ENCODE measurements at regions not wholly inside any gene's neighbourhood (a gene's known extent, or its start where the extent isn't known, plus 50 kb on each side); places are given as distances from the start of the nearest gene placed in this dataset.

DNA sequence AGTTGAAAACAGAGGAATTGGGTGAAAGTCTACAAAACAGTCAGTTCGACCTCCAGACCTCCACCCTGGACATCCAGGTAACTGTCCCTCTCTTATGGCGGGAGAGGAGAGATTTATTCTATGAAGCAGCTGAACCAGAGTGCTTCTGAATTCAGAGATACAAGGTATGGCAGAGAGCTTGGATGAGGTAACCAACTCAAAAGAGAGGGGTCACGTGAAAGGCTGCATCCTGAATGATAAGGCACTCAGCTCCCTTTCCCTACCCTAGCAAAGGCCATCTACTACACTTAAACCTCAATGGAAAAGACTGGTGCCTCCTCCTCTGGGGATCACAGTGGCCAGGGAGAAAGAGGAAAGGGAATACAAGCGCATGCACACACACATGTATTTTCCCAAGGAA, 88.4 kb upstream of the KCNA3 start:
- FAIRE-seq (no peak), DNase-seq (ENCODE audit: insufficient read length) (no peak)
- TF ChIP-seq TAF1 (IDR thresholded peaks at IDR 0.05; ENCODE audit: borderline replicate concordance, low read depth, low read length) (no peak), POLR2AphosphoS5 (IDR thresholded peaks at IDR 0.05; ENCODE audit: low read depth, low read length) (no peak), POLR2A (IDR thresholded peaks at IDR 0.05; ENCODE audit: low read depth, low read length) (no peak)

DNA sequence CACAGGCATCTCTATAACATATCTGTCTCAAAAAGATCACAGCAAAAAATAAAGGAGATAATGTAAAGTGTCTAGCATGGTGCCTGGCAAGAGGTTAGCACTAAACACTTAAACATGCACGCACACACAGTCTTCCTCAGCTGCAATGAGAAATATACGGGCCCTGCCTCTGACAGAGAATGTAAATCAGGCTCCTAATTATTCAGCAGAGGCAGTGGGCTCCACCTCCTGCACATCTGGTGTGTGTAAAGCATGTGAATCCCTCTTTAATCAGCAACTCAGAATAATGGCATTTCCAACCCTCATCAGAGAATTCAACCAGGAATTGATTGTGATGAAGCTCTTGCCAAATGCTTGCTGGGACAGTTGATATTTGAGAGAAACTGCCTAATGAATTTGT, 85.6 kb upstream of the KCNA3 start:
- TF ChIP-seq POLR2AphosphoS5 (IDR thresholded peaks at IDR 0.05; ENCODE audit: low read depth, low read length) (no peak), TAF1 (IDR thresholded peaks at IDR 0.05; ENCODE audit: borderline replicate concordance, low read depth, low read length) (no peak), POLR2A (IDR thresholded peaks at IDR 0.05; ENCODE audit: low read depth, low read length) (no peak)
- DNase-seq (ENCODE audit: insufficient read length): no peak
- no peak for FAIRE-seq

DNA sequence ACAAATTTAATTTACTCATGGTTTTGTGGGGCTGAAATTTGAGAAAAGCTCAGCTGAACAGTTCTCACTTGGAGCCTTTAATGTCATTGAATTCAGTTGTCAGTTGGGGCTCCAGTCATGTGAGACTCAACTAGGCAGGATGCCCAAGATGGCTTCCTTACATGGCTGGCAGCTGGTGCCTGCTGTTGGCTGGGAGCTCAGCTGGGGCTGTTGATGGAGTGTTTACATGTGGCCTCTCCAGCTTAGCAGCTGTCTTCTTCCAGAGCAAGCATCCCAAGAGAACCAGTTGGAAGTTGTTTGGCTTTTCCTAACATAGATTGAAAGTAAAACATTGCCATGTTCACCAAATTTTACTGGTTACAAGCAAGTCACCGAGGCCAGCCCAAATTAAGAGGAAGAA, 81.8 kb upstream of the KCNA3 start:
- TF ChIP-seq POLR2A (IDR thresholded peaks at IDR 0.05; ENCODE audit: low read depth, low read length) (no peak), TAF1 (IDR thresholded peaks at IDR 0.05; ENCODE audit: borderline replicate concordance, low read depth, low read length) (no peak), POLR2AphosphoS5 (IDR thresholded peaks at IDR 0.05; ENCODE audit: low read depth, low read length) (no peak)
- no peak for DNase-seq (ENCODE audit: insufficient read length)
- no peak for FAIRE-seq

DNA sequence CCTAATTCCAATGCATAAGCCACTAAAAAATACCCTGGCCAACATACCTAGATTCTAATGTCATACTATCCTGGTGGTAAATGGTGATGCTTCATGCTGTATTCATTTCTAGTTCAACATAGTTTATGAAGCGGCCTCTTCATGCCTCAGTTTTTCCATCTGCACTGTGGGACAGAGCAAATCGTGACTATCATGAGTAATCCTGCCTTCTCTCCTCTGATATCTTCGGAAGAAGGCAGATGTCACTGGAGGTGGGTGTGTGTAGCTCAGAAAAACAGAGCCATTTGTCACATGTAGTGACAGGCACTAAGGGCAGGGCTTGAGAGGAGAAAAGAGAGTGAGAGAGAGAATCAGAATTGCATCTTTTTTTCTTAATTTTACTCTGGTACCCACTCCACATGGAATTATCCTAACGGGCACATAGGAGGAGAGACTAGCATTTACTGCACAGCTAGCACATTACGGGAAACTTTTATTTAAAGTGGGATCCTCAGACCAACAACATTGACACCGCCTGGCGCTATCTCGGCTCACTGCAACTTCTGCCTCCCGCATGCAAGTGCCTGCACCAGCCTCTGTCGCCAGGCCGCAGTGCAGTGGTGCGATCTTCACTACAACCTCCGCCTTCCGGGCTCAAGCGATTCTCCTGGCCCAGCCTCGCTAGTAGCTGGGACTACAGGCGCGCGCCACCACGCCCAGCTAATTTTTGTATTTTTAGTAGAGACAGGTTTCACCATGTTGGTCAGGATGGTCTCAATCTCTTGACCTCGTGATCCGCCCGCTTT, 78.4 kb upstream of the KCNA3 start:
- TF ChIP-seq POLR2AphosphoS5 (IDR thresholded peaks at IDR 0.05; ENCODE audit: low read depth, low read length) (no peak), POLR2A (IDR thresholded peaks at IDR 0.05; ENCODE audit: low read depth, low read length) (no peak), TAF1 (IDR thresholded peaks at IDR 0.05; ENCODE audit: borderline replicate concordance, low read depth, low read length) (no peak)
- DNase-seq (ENCODE audit: insufficient read length): no peak
- FAIRE-seq: no peak

DNA sequence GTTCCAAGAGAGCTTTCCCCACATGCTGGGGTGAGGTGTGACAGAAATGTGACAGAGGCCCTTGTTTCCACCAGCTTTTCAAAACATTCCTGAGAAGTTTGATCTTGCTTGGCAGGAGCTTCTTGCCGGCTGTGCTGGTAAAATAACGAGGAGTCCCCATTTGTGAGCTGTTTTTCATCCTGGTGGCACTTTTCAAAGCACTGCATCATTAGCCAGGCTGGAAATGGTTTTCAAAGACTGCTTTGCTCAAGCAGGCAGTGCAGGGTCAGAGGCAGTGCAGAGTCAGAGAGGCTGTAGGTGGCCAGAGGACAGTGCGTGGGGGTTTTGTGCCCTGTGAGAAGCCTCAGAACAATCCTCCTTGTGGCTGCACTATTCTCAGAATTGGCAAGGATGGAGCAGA, 75.8 kb upstream of the KCNA3 start:
- TF ChIP-seq TAF1 (IDR thresholded peaks at IDR 0.05; ENCODE audit: borderline replicate concordance, low read depth, low read length): no peak
- TF ChIP-seq POLR2AphosphoS5 (IDR thresholded peaks at IDR 0.05; ENCODE audit: low read depth, low read length): no peak
- TF ChIP-seq POLR2A (IDR thresholded peaks at IDR 0.05; ENCODE audit: low read depth, low read length): no peak
- FAIRE-seq: no peak
- DNase-seq (ENCODE audit: insufficient read length): no peak

DNA sequence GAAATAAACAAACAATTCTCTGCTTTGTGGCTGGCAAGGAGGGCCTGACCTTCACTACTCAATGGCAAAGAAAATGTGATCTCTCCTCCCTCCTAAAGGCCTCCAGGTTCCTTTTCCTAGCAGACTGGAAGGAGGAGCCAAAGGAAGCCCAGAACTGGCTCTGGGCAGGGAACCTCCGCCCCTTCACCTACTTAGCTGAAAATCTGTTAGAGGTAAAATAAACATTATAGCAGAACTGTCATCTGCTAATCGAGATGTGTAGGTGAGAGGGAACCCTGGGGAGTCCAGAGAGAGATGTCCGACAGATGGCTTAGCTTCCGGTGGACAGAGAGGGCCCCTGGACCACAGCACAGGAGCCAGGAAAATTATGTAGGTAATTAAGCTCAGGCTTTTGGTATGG, 75.2 kb upstream of the KCNA3 start:
- TF ChIP-seq POLR2AphosphoS5 (IDR thresholded peaks at IDR 0.05; ENCODE audit: low read depth, low read length) (no peak), POLR2A (IDR thresholded peaks at IDR 0.05; ENCODE audit: low read depth, low read length) (no peak), TAF1 (IDR thresholded peaks at IDR 0.05; ENCODE audit: borderline replicate concordance, low read depth, low read length) (no peak)
- DNase-seq (ENCODE audit: insufficient read length) (no peak), FAIRE-seq (no peak)

DNA sequence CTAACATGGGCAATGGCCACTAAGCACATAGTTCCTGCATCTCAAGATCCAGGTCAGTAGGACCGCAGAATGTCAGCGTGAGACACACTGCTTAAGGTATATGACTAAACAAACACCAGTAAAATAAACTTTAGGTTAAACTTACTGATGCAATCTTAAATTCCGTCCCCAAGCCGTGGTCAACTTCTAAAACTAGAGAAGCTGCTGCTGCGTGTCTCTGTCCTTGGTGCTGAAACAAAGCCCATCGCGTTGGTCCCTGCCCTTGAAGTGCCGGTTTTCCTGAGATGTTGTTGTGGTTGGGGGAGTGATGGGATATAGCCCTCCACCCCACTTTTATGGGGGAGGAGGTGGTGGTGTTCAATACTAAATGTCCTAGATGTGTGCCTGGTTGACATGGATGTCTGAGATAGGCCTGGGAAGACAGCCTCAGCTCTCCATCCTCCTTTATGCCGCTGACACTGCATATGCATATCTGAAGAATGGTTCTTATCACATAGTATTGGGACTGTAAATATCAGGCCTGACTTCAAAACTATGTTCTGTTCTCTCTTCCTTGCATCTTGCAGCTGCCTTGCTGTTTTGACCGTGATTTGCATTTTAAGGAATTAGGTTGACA, 72.0 kb upstream of the KCNA3 start:
- TF ChIP-seq POLR2A (IDR thresholded peaks at IDR 0.05; ENCODE audit: low read depth, low read length) (no peak), TAF1 (IDR thresholded peaks at IDR 0.05; ENCODE audit: borderline replicate concordance, low read depth, low read length) (no peak), POLR2AphosphoS5 (IDR thresholded peaks at IDR 0.05; ENCODE audit: low read depth, low read length) (no peak)
- DNase-seq (ENCODE audit: insufficient read length) (no peak), FAIRE-seq (peak; percentile 81)

DNA sequence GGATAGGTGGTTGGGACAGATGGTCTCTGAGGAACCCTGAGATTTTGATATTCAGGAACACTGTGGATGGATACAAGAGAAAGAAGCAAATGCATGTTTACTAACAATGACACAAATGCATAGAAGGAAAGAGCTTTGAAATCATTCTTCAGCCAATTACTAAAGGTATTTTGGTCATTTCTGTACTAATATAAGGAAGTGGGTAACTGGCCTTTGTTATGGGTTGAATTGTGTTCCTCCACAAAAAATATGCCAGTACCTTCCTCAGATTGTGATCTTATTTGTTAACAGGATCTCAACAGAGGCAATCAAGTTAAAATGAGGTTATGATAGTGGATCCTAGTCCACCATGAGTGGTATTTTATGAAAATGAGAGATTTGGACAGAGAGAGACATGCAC, 68.7 kb upstream of the KCNA3 start:
- FAIRE-seq (no peak), DNase-seq (ENCODE audit: insufficient read length) (no peak)
- TF ChIP-seq TAF1 (IDR thresholded peaks at IDR 0.05; ENCODE audit: borderline replicate concordance, low read depth, low read length) (no peak), POLR2AphosphoS5 (IDR thresholded peaks at IDR 0.05; ENCODE audit: low read depth, low read length) (no peak)

DNA sequence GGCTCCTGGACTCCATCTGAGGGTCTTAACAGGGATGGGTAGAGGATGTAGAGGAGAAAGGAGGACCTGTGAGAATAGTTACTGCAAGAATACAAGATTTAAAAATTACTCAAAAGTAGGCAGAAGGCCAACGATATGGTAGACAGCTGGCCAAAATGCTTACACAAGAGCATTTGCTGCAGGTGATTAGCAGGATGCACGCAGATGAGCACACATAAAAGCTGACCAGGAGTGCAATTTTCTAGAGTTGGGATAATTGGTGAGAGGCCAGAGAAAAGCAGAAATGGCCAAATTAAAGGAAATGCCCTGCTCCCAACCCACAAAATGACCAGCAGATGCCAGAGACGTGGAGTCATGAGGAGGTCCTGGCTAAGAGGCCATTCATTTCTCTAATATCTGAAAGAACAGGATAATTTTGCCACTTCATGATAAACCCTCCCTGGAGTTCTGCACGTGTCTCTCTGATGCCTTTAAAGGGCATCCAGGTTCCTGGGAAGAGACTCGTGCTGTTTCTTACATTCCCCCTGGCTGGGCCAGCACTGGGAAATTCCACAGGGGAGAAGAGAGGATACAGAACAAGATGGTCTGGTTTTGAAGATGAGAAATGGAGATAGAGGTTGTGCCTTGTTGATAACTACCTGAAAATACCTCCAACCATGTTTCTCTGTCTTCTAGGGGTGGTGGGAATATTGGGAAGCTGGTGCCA, 62.3 kb upstream of the KCNA3 start:
- no peak for DNase-seq (ENCODE audit: insufficient read length)
- TF ChIP-seq POLR2AphosphoS5 (IDR thresholded peaks at IDR 0.05; ENCODE audit: low read depth, low read length) (no peak), POLR2A (IDR thresholded peaks at IDR 0.05; ENCODE audit: low read depth, low read length) (no peak), TAF1 (IDR thresholded peaks at IDR 0.05; ENCODE audit: borderline replicate concordance, low read depth, low read length) (no peak)
- no peak for FAIRE-seq

DNA sequence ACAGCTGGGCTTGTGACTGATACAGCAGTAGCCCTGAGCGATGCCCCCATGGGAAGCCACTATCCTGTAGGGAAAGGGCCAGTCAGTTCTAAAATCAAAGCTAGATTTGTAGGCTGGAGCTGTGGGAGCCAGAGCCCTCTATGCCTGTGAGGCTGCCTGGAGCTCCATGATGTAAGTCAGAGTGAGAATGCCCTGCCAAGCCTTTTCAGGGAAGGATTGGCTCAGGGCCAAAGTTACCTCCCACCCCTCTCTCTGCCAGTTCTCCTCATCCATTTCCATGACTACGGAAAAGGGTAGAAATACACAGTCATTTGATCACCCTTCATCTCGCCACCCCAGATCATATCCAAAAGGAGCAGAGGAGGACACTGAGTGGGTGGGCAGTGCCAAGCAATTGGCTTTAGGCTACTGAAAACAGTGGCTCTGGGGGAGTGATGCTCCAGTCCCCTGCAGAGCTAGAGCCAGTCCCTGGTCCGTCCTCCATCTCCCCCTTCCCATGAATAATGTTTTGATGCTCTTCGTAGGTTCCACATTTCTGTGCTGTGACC, 59.5 kb upstream of the KCNA3 start:
- no peak for DNase-seq (ENCODE audit: insufficient read length)
- no peak for FAIRE-seq
- no peak for TF ChIP-seq TAF1 (IDR thresholded peaks at IDR 0.05; ENCODE audit: borderline replicate concordance, low read depth, low read length)
- TF ChIP-seq POLR2AphosphoS5 (IDR thresholded peaks at IDR 0.05; ENCODE audit: low read depth, low read length): no peak
- TF ChIP-seq POLR2A (IDR thresholded peaks at IDR 0.05; ENCODE audit: low read depth, low read length): no peak

DNA sequence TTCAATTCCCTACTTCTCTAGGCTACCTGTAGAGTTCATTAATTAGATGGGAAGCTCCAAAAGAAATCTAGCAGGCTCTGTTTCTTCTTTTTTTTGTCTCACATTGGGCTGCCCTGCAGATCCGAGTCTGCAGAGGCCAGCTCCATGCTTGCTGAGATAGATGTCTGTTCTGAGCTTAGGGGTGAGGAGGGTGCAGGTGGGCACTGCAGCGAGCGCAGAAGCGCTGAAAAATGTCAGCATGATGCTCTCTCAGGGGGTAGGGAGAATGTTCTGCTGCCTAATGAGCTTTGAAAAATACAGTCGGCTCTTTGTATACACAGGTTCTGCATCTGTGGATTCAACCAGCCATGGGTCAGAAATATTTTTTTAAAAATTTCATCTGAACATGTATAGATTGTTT, 56.8 kb upstream of the KCNA3 start:
- TF ChIP-seq TAF1 (IDR thresholded peaks at IDR 0.05; ENCODE audit: borderline replicate concordance, low read depth, low read length) (no peak), POLR2A (IDR thresholded peaks at IDR 0.05; ENCODE audit: low read depth, low read length) (no peak), POLR2AphosphoS5 (IDR thresholded peaks at IDR 0.05; ENCODE audit: low read depth, low read length) (no peak)
- DNase-seq (ENCODE audit: insufficient read length) (no peak), FAIRE-seq (no peak)
